K562 (cell line): ENCODE measurements at regions not wholly inside any gene's neighbourhood (a gene's known extent, or its start where the extent isn't known, plus 50 kb on each side); places are given as distances from the start of the nearest gene placed in this dataset.

ENCODE experiments used
- CTCF ChIP-seq, 3 experiments: IDR thresholded peaks in 2 of 3; conservative IDR thresholded peaks in 1 of 3; 2 replicates each; pipeline ENCODE4 v1.5.1; 2011 to 2012; ENCODE audit warnings: low read length in 3 of 3, mild to moderate bottlenecking in 3 of 3, control low read depth in 2 of 3, improper control_type of control experiment in 1 of 3, inconsistent platforms in 1 of 3, low read depth in 1 of 3, mixed read lengths in 1 of 3, moderate library complexity in 1 of 3; ENCODE audit not compliant: insufficient read depth in 2 of 3
- YY1 ChIP-seq, 3 experiments: IDR thresholded peaks; 2 replicates each; pipeline ENCODE4 v1.6.1; 2011; ENCODE audit warnings: low read length in 2 of 3, mild to moderate bottlenecking in 2 of 3, moderate library complexity in 2 of 3, borderline replicate concordance in 1 of 3, control low read depth in 1 of 3, low read depth in 1 of 3; ENCODE audit not compliant: insufficient read depth in 3 of 3, insufficient replicate concordance in 2 of 3, control insufficient read depth in 1 of 3, insufficient read length in 1 of 3; ENCODE audit errors: extremely low read depth in 1 of 3

DNA sequence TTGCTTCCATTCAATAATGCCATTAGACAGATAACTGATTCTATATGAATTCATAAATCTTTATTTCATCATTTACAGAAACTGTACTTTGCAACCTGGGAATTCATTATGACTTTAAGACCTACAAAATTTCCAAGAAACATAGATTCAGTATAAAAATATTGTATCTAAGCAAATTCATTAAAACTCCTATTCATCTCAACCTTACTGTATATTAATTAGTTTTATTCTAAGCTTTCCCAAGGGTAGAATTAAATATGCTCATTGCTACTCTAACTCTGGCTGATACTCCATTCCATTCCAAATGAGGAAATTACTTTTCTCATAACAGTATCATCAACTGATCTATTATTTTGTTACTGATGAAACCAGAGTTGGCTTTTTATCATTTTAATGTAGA, 473.0 kb upstream of the LRRTM4 start:
- TF ChIP-seq YY1 (IDR thresholded peaks at IDR 0.05; ENCODE audit: borderline replicate concordance in 1 of 3, control insufficient read depth in 1 of 3, extremely low read depth in 1 of 3, insufficient read depth in 3 of 3, insufficient read length in 1 of 3, insufficient replicate concordance in 2 of 3, low read depth in 1 of 3, low read length in 2 of 3), result no peak
- no peak for TF ChIP-seq CTCF (IDR thresholded peaks at IDR 0.05 in 2 of 3, conservative IDR thresholded peaks at IDR 0.05 in 1 of 3; ENCODE audit: insufficient read depth in 2 of 3, low read depth in 1 of 3, low read length in 3 of 3)
